Activated T-helper 2 cell treated with anti-CD3 and anti-CD28 coated beads, Interferon-gamma antibody, Interleukin-2, Interleukin-4, amounts not matched to agents 10 μg/mL and 5 μg/mL and 100 μg/mL, durations not matched to agents 14 hours and 24 hours and 36 hours (primary cell): ENCODE measurements at regions not wholly inside any gene's neighbourhood (a gene's known extent, or its start where the extent isn't known, plus 50 kb on each side); places are given as distances from the start of the nearest gene placed in this dataset.
"Not testable (repeated sequence)": the region's sequence is repeated elsewhere in the genome, so short reads cannot be mapped to it uniquely, and the experiment has no call there.

Source experiments
- DNase-seq: peaks from one replicate; pipeline ENCODE4 v3.0.0; 2021; ENCODE audit warnings: low spot score
- H3K27ac Mint-ChIP-seq: one replicate; pipeline ENCODE4 v1.8.0; 2021; ENCODE audit warnings: mixed read lengths
- H3K27me3 Mint-ChIP-seq: one replicate; pipeline ENCODE4 v1.8.0; 2021; ENCODE audit warnings: low read depth, mixed read lengths
- H3K36me3 Mint-ChIP-seq: one replicate; pipeline ENCODE4 v1.8.0; 2021; ENCODE audit warnings: low read depth, mixed read lengths
- H3K4me1 Mint-ChIP-seq: one replicate; pipeline ENCODE4 v1.8.0; 2021; ENCODE audit warnings: low read depth, mixed read lengths
- H3K4me3 Mint-ChIP-seq: one replicate; pipeline ENCODE4 v1.8.0; 2021; ENCODE audit warnings: low read depth, mild to moderate bottlenecking, moderate library complexity, mixed read lengths
- H3K9me3 Mint-ChIP-seq: one replicate; pipeline ENCODE4 v1.8.0; 2021; ENCODE audit warnings: mixed read lengths
- intact Hi-C: fragments of 100-400 bp; cut with micrococcal nuclease; formaldehyde crosslinking; loops from one replicate; pipeline ENCODE4 v1.15.1; 2023

GRCh38 chr9:73095425-73095824, 56.2 kb upstream of the ANXA1 start:
- Mint-ChIP-seq H3K27ac (no peak overlapping the region), H3K36me3 (no peaks in the 10 kb centered on the region), H3K9me3 (no peaks in the 10 kb centered on the region), H3K27me3 (peaks cover 13% of the 10 kb centered on the region), H3K4me3 (no peak overlapping the region), H3K4me1 (peaks cover 2% of the 10 kb centered on the region)
- intact Hi-C loops, result no loop called here
- no peak for DNase-seq

GRCh38 chr9:73093740-73094379, 57.8 kb upstream of the ANXA1 start:
- Mint-ChIP-seq H3K9me3 (no peaks in the 10 kb centered on the region), H3K27me3 (peaks cover 11% of the 10 kb centered on the region), H3K36me3 (no peaks in the 10 kb centered on the region), H3K27ac (no peak overlapping the region), H3K4me3 (peak overlapping the region; percentile 33), H3K4me1 (peaks cover 2% of the 10 kb centered on the region)
- DNase-seq, result no peak
- intact Hi-C loops, result no loop called here

GRCh38 chr9:73093016-73093739, 58.5 kb upstream of the ANXA1 start:
- no peak for DNase-seq
- Mint-ChIP-seq H3K27ac (no peak overlapping the region), H3K9me3 (no peaks in the 10 kb centered on the region), H3K27me3 (peaks cover 9% of the 10 kb centered on the region), H3K4me1 (peaks cover 2% of the 10 kb centered on the region), H3K4me3 (no peak overlapping the region), H3K36me3 (no peaks in the 10 kb centered on the region)
- intact Hi-C loops, result no loop called here

- H3K9me3 Mint-ChIP-seq, result no peaks in the 10 kb centered on the region
- peaks cover 2% of the 10 kb centered on the region for H3K4me1 Mint-ChIP-seq
- H3K36me3 Mint-ChIP-seq, result no peaks in the 10 kb centered on the region
- no peak overlapping the region for H3K4me3 Mint-ChIP-seq
- H3K27ac Mint-ChIP-seq, result no peak overlapping the region
- intact Hi-C loops, result no loop called here
- peaks cover 7% of the 10 kb centered on the region for H3K27me3 Mint-ChIP-seq
- no peak for DNase-seq
Observed at GRCh38 chr9:73091909-73092308, 59.8 kb upstream of the ANXA1 start.

- intact Hi-C loops, result no loop called here
- peaks cover 10% of the 10 kb centered on the region for H3K27me3 Mint-ChIP-seq
- no peak overlapping the region for H3K27ac Mint-ChIP-seq
- no peaks in the 10 kb centered on the region for H3K36me3 Mint-ChIP-seq
- H3K4me3 Mint-ChIP-seq, result no peak overlapping the region
- no peaks in the 10 kb centered on the region for H3K9me3 Mint-ChIP-seq
- no peak for DNase-seq
- H3K4me1 Mint-ChIP-seq, result peaks cover 2% of the 10 kb centered on the region
Observed at GRCh38 chr9:73090214-73090613, 61.5 kb upstream of the ANXA1 start.

- DNase-seq, result no peak
- Mint-ChIP-seq H3K4me3 (no peak overlapping the region), H3K27ac (no peak overlapping the region), H3K4me1 (peaks cover 2% of the 10 kb centered on the region), H3K36me3 (no peaks in the 10 kb centered on the region), H3K9me3 (no peaks in the 10 kb centered on the region), H3K27me3 (peaks cover 10% of the 10 kb centered on the region)
- intact Hi-C loops, result loop anchor here (10.0 kb wide), 1 partner anchor 805 kb away; no protein-coding TSS in a partner anchor
Observed at GRCh38 chr9:73089304-73089985, 62.2 kb upstream of the ANXA1 start.

- H3K4me1 Mint-ChIP-seq, DNase-seq, H3K4me3 Mint-ChIP-seq, H3K36me3 Mint-ChIP-seq, H3K9me3 Mint-ChIP-seq, H3K27ac Mint-ChIP-seq: not testable (repeated sequence)
- peaks cover 16% of the 10 kb centered on the region for H3K27me3 Mint-ChIP-seq
- intact Hi-C loops, result loop anchor here (10.0 kb wide), 1 partner anchor 803 kb away; no protein-coding TSS in a partner anchor
Observed at GRCh38 chr9:73087876-73088275, 63.8 kb upstream of the ANXA1 start.

- Mint-ChIP-seq H3K4me3 (no peak overlapping the region), H3K27me3 (peaks cover 13% of the 10 kb centered on the region), H3K9me3 (no peaks in the 10 kb centered on the region), H3K4me1 (no peaks in the 10 kb centered on the region), H3K36me3 (no peaks in the 10 kb centered on the region), H3K27ac (no peak overlapping the region)
- no peak for DNase-seq
- intact Hi-C loops, result loop anchor here (10.0 kb wide), 1 partner anchor 799 kb away; no protein-coding TSS in a partner anchor
Observed at GRCh38 chr9:73083519-73083918, 68.1 kb upstream of the ANXA1 start.

GRCh38 chr9:73081979-73082657, 69.5 kb upstream of the ANXA1 start:
- H3K36me3 Mint-ChIP-seq, result no peaks in the 10 kb centered on the region
- intact Hi-C loops, result loop anchor here (1.0 to 10.0 kb wide), 2 partner anchors 225 to 797 kb away; no protein-coding TSS in a partner anchor
- no peak overlapping the region for H3K27ac Mint-ChIP-seq
- H3K4me3 Mint-ChIP-seq, result no peak overlapping the region
- H3K27me3 Mint-ChIP-seq, result peaks cover 16% of the 10 kb centered on the region
- DNase-seq, result no peak
- no peaks in the 10 kb centered on the region for H3K9me3 Mint-ChIP-seq
- no peaks in the 10 kb centered on the region for H3K4me1 Mint-ChIP-seq

- Mint-ChIP-seq H3K4me1 (no peaks in the 10 kb centered on the region), H3K36me3 (no peaks in the 10 kb centered on the region), H3K27me3 (peaks cover 16% of the 10 kb centered on the region), H3K4me3 (no peak overlapping the region), H3K27ac (no peak overlapping the region), H3K9me3 (no peaks in the 10 kb centered on the region)
- intact Hi-C loops, result loop anchor here (10.0 kb wide), 1 partner anchor 795 kb away; no protein-coding TSS in a partner anchor
- no peak for DNase-seq
Observed at GRCh38 chr9:73080110-73080694, 71.5 kb upstream of the ANXA1 start.

- Mint-ChIP-seq H3K9me3 (no peaks in the 10 kb centered on the region), H3K27me3 (peaks cover 15% of the 10 kb centered on the region), H3K4me1 (no peaks in the 10 kb centered on the region), H3K36me3 (no peaks in the 10 kb centered on the region), H3K4me3 (no peak overlapping the region), H3K27ac (no peak overlapping the region)
- DNase-seq, result no peak
- intact Hi-C loops, result no loop called here
Observed at GRCh38 chr9:73079326-73079725, 72.3 kb upstream of the ANXA1 start.

- Mint-ChIP-seq H3K36me3 (no peaks in the 10 kb centered on the region), H3K4me3 (no peak overlapping the region)
- intact Hi-C loops, result no loop called here
Observed at GRCh38 chr9:73077625-73078030, 74.0 kb upstream of the ANXA1 start.

More at GRCh38 chr9:73077625-73078030, 74.0 kb upstream of the ANXA1 start:
- Mint-ChIP-seq H3K9me3 (no peaks in the 10 kb centered on the region), H3K27me3 (peaks cover 10% of the 10 kb centered on the region), H3K27ac (no peak overlapping the region), H3K4me1 (no peaks in the 10 kb centered on the region)
- DNase-seq, result no peak
